Ascending aorta (tissue), 2 donors: ENCODE measurements at regions not wholly inside any gene's neighbourhood (a gene's known extent, or its start where the extent isn't known, plus 50 kb on each side); places are given as distances from the start of the nearest gene placed in this dataset.

ENCODE experiments used
- DNase-seq, 2 donors: peaks; one replicate each; pipeline ENCODE4 v3.0.0-alpha.2; 2019; ENCODE audit warnings: low spot score in 2 of 2
- H3K27ac ChIP-seq, 2 donors: fragments of 200-600 bp; sonication (generic); one replicate each; pipeline ENCODE4 v1.5.1; 2016 to 2017; ENCODE audit warnings: mild to moderate bottlenecking in 1 of 2
- H3K27me3 ChIP-seq: fragments of 200-600 bp; sonication (generic); one replicate; pipeline ENCODE4 v1.5.1; 2017
- H3K36me3 ChIP-seq, 2 donors: fragments of 200-600 bp; sonication (generic); one replicate each; pipeline ENCODE4 v1.5.1; 2016
- H3K4me1 ChIP-seq, 2 donors: fragments of 200-600 bp; sonication (generic); one replicate each; pipeline ENCODE4 v1.5.1; 2016 to 2017; ENCODE audit warnings: mild to moderate bottlenecking in 1 of 2
- H3K4me3 ChIP-seq, 2 donors: fragments of 200-600 bp; sonication (generic); one replicate each; pipeline ENCODE4 v1.5.1; 2016 to 2017; ENCODE audit warnings: mild to moderate bottlenecking in 1 of 2
- H3K9me3 ChIP-seq, 2 donors: fragments of 200-600 bp; sonication (generic); one replicate each; pipeline ENCODE4 v1.5.1; 2016
- CTCF ChIP-seq, 3 experiments: fragments of 200-600 bp in 2 of 3; fragments of 450-650 bp in 1 of 3; sonication (generic) in 2 of 3; IDR thresholded peaks; one replicate each; pipeline ENCODE4 v1.5.1; 2016 to 2019; ENCODE audit warnings: antibody characterized with exemption in 3 of 3, mild to moderate bottlenecking in 1 of 3, moderate library complexity in 1 of 3
- intact Hi-C: fragments of 100-400 bp; cut with DNase I; formaldehyde crosslinking; loops from one replicate; pipeline ENCODE4 v1.15.1; 2023

- H3K36me3 ChIP-seq, result no peaks in the 10 kb centered on the region
- intact Hi-C loops, result no loop called here
- no peak for DNase-seq
- H3K27ac ChIP-seq, result no peak overlapping the region
- no peaks in the 10 kb centered on the region for H3K27me3 ChIP-seq
- no peaks in the 10 kb centered on the region for H3K4me1 ChIP-seq
- no peak for TF ChIP-seq CTCF (IDR thresholded peaks at IDR 0.05)
- no peak overlapping the region for H3K4me3 ChIP-seq
- H3K9me3 ChIP-seq, result no peaks in the 10 kb centered on the region
Measured at GRCh38 chr11:79939111-79939510, 498.3 kb upstream of the TENM4 start.

DNA sequence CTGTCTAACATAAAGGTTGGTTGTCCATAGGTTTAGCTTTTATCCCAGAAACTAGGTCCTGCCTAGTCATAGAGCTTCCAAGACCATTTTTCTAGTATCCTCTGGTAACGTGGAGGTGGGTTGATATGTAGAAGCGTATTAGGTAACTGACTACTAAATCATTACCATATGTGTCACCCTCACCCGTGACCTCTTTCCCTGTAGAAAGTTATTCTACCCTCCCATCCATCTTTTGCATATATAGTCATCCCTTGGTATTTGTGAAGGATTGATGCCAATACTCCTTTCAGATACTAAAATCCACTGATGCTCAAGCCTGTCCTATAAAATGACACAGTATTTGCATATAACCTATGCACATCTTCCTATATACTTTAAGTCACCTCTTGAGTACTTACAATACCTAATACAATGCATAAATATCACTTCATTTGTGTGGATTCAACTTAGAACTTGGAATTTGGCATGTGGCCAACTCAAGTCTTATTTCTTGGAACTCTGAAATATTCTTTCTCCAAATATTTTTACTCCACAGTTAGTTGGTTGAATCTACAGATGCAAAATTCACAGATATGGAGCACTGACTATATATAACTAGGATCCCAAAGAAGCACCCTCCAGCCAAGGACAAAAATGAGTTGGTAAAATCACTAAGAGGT lies 497.0 kb upstream of the TENM4 start:
- Histone ChIP-seq H3K9me3 (no peaks in the 10 kb centered on the region), H3K27me3 (no peaks in the 10 kb centered on the region), H3K4me1 (no peaks in the 10 kb centered on the region), H3K36me3 (no peaks in the 10 kb centered on the region), H3K27ac (no peak overlapping the region), H3K4me3 (no peak overlapping the region)
- intact Hi-C loops, result no loop called here
- TF ChIP-seq CTCF (IDR thresholded peaks at IDR 0.05), result no peak
- no peak for DNase-seq

- Histone ChIP-seq H3K27me3 (no peaks in the 10 kb centered on the region), H3K4me1 (no peaks in the 10 kb centered on the region), H3K9me3 (no peaks in the 10 kb centered on the region), H3K4me3 (no peak overlapping the region), H3K36me3 (no peaks in the 10 kb centered on the region), H3K27ac (no peak overlapping the region)
- DNase-seq, result no peak
- intact Hi-C loops, result no loop called here
- no peak for TF ChIP-seq CTCF (IDR thresholded peaks at IDR 0.05)
Measured at GRCh38 chr11:79932612-79933011, 491.8 kb upstream of the TENM4 start.

DNA sequence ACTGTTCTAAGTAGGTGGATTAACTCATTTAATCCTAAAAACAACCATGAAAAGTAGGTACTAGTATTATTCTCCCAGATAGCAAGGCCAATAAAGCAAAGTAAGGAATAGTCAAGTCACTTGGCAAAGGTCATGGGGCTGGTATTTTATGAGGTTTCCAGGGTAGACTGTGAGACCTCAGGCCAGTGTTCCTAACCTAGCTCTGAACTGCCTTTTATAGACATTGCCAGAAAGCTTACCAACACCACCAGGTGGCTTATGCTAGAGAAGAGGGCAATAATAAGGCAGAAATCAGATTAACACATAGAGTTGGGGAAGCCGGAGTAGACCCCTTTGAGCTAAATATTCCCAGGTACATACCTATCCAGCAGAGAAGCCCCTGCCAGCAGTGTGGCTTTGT lies 490.9 kb upstream of the TENM4 start:
- DNase-seq, result no peak
- no peak for TF ChIP-seq CTCF (IDR thresholded peaks at IDR 0.05)
- intact Hi-C loops, result no loop called here
- no peaks in the 10 kb centered on the region for H3K27me3 ChIP-seq
- no peaks in the 10 kb centered on the region for H3K4me1 ChIP-seq
- H3K36me3 ChIP-seq, result no peaks in the 10 kb centered on the region
- no peak overlapping the region for H3K4me3 ChIP-seq
- no peak overlapping the region for H3K27ac ChIP-seq
- no peaks in the 10 kb centered on the region for H3K9me3 ChIP-seq

DNA sequence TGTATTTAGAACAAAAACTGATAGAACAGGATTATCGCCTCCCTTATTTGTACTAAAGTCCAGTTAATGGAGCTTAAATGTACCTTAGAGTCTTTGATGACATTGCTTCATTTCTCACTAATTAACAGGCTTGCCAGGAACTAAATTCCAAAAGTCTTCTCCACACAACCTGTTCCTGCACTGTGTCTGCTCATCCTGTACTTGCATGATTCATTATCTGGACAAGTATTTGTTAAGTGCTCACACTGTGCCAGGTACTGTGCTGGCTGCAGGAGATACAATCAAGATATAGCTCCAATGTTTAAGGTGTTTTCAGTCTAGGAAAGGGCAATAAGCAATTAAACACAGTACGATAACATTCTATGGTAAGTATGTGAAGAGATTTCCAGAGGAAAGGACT lies 485.9 kb upstream of the TENM4 start:
- H3K27me3 ChIP-seq, result no peaks in the 10 kb centered on the region
- TF ChIP-seq CTCF (IDR thresholded peaks at IDR 0.05), result no peak
- no peak for DNase-seq
- no peak overlapping the region for H3K27ac ChIP-seq
- intact Hi-C loops, result no loop called here
- H3K36me3 ChIP-seq, result no peaks in the 10 kb centered on the region
- H3K4me1 ChIP-seq, result no peaks in the 10 kb centered on the region
- no peak overlapping the region for H3K4me3 ChIP-seq
- H3K9me3 ChIP-seq, result no peaks in the 10 kb centered on the region

- H3K27me3 ChIP-seq, result no peaks in the 10 kb centered on the region
- H3K4me3 ChIP-seq, result no peak overlapping the region
- no peaks in the 10 kb centered on the region for H3K4me1 ChIP-seq
- H3K27ac ChIP-seq, result no peak overlapping the region
- no peak for DNase-seq
- no peaks in the 10 kb centered on the region for H3K9me3 ChIP-seq
- intact Hi-C loops, result no loop called here
- no peaks in the 10 kb centered on the region for H3K36me3 ChIP-seq
- TF ChIP-seq CTCF (IDR thresholded peaks at IDR 0.05), result no peak
Measured at GRCh38 chr11:79925570-79925969, 484.7 kb upstream of the TENM4 start.
